OCI-LY3 (cell line): ENCODE measurements at regions not wholly inside any gene's neighbourhood (a gene's known extent, or its start where the extent isn't known, plus 50 kb on each side); places are given as distances from the start of the nearest gene placed in this dataset.

Source experiments
- EZH2phosphoT487 ChIP-seq: fragments of 200-600 bp; shearing (Covaris generic); IDR thresholded peaks from 2 replicates; pipeline ENCODE4 v1.6.1; 2018; ENCODE audit warnings: antibody characterized with exemption, mixed run types, low read depth
- TF ChIP-seq, protein P1 (sequence below): fragments of 200-600, 300-600 bp; sonication (generic); IDR thresholded peaks from 2 replicates; pipeline ENCODE4 v1.5.1; 2014; ENCODE audit warnings: antibody characterized with exemption, low read length, low read depth

- TF ChIP-seq, protein P1, sequence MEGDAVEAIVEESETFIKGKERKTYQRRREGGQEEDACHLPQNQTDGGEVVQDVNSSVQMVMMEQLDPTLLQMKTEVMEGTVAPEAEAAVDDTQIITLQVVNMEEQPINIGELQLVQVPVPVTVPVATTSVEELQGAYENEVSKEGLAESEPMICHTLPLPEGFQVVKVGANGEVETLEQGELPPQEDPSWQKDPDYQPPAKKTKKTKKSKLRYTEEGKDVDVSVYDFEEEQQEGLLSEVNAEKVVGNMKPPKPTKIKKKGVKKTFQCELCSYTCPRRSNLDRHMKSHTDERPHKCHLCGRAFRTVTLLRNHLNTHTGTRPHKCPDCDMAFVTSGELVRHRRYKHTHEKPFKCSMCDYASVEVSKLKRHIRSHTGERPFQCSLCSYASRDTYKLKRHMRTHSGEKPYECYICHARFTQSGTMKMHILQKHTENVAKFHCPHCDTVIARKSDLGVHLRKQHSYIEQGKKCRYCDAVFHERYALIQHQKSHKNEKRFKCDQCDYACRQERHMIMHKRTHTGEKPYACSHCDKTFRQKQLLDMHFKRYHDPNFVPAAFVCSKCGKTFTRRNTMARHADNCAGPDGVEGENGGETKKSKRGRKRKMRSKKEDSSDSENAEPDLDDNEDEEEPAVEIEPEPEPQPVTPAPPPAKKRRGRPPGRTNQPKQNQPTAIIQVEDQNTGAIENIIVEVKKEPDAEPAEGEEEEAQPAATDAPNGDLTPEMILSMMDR: no peak
- no peak for TF ChIP-seq EZH2phosphoT487
Measured at GRCh38 chr2:226420646-226421045, 379.0 kb downstream of the IRS1 start.
